GM19025 (cell line): ENCODE measurements at regions not wholly inside any gene's neighbourhood (a gene's known extent, or its start where the extent isn't known, plus 50 kb on each side); places are given as distances from the start of the nearest gene placed in this dataset.

Experiments
- ATAC-seq: cut with Tn5 transposase; IDR thresholded peaks from one replicate; pipeline ENCODE4 v1.9.1; 2021; ENCODE audit warnings: mild to moderate bottlenecking, low read depth, moderate library complexity; ENCODE audit not compliant: unreplicated experiment

DNA sequence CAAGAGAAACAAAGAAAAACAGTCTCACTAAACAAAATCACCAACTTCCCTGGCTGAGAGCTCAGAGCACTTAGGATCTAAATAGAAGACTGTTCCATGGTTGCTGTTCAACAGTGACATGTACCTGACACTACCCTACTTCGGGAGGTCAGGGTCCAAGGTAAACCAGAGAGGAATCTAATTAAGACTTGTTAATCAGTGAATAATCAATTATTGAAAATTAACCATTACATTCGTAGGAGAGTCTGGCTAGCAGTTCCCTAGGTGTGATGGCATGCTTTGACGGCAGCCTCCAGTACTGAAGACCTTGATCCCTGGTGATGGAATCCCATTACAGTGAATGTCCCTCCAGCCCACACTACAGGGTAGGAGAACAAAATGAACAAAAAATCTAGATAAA is 154.0 kb upstream of the AFDN start:
- no peak for ATAC-seq

DNA sequence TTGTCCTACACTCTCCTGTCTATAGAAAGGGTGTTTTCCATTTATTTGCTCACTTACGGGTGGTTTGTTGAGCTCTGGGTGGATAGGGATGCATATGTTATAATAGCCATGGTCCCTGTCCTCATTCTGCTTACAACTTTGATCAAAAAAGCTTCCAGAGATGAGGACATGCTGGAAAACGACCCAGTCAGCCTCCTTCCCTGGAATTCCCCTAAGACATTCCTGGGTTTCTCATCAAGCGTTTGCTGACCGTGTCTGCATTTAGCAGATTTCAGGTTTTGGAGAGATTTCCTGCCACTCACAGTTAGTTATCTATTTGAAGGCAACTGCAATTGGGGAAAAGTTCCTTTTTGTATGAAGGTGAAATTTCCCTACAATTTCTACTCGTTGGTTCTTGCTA is 152.8 kb upstream of the AFDN start:
- ATAC-seq = no peak

DNA sequence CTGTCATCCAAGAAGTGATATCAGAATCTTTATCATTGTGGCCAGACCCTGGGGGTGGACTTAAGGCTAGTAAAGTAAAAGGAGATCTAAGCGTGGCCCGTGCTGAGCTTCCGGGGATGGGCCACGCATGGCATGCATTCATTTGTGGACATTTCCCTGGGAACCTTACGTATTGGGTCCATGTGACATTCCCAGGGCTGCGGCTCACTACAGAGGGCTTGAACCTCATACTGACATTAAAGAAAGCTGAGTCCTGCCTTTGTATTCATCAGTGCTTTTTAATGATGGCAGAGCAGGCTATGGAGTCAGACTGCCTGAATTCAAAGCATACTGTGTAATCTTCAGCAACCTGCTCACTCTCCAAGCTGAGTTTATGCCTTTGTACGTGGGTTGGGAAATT is 152.2 kb upstream of the AFDN start:
- no peak for ATAC-seq

DNA sequence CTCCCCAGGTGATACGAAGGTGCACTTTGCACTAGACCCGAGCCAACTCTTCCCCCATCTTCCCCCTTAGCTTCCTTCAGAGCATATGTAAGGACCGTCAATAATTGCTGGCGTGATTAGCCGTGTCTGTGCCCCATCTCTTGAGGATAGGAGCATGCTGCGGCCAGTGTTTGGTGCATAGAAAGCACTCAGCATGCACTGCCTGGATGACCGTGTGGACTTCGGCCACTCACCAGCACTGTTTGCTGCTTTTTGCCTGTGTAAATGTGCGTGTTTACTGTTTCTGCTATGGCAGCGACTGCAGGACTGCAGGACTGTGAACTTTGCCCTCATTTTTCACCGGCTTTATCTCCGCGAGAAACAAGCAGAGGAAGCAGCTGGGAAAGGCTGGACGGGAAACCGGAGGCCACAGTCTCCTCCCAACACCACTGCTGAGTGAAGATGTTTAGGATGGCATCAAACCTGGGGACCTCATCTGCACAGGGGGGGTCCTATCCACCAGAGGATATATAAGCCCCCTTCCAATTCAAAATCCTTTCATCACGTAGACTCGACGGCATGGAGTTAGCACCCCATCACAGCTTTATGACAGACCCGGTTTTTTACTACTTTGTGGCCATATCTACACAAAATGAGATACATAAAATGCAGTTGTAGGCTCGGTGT is 150.6 kb upstream of the AFDN start:
- ATAC-seq = no peak

DNA sequence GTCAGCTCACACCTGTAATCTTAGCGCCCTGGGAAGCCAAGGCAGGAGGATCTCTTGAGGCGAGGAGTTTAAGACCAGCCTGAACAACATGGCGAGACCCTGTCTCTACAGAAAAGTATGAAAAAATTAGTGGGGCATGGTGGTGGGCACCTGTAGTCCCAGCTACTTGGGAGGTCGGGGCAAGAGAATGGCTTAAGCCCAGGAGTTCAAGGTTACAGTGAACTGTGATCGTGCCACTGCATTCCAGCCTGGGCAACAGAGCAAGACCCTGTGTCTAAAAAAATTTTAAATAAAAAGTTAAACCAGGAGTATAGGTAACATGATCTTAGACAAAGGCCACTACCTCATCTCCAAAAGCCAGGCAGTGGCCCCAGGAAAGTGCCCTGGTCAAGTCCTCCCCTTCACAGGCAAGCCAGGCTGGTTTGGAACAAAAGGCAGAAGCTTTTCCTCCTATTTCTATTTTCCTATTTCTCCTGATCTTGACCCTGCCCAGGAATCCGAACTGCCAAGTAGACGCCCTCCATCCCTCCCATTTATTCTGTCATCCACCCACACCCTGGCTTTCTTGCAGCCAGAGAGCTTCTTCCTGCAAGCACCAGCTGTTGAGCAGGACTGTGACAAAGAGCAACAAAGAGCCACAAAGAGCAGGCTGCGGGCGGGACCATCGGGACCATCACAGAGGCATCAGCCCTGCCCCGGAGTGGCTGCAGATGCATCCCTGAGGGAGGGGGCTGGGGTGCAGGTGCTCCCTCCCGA is 149.9 kb upstream of the AFDN start:
- no peak for ATAC-seq

DNA sequence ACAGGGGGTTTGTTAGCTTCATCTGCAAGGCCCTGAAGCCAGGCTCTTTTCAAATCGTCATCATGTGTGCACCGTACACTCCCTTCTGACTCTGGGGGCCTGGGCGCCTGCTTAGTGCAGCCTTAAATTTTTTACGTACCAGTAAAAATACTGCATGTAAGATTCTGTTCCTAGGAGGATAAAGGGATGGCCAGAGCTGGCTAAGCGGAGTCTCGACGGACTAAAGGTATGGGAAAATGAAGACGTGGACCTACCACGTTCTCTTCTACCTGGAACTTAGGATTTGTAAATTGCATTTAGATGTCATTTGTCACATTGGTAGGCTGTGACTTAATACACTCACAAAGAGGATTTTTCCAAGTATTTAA is 149.3 kb upstream of the AFDN start:
- ATAC-seq = no peak

DNA sequence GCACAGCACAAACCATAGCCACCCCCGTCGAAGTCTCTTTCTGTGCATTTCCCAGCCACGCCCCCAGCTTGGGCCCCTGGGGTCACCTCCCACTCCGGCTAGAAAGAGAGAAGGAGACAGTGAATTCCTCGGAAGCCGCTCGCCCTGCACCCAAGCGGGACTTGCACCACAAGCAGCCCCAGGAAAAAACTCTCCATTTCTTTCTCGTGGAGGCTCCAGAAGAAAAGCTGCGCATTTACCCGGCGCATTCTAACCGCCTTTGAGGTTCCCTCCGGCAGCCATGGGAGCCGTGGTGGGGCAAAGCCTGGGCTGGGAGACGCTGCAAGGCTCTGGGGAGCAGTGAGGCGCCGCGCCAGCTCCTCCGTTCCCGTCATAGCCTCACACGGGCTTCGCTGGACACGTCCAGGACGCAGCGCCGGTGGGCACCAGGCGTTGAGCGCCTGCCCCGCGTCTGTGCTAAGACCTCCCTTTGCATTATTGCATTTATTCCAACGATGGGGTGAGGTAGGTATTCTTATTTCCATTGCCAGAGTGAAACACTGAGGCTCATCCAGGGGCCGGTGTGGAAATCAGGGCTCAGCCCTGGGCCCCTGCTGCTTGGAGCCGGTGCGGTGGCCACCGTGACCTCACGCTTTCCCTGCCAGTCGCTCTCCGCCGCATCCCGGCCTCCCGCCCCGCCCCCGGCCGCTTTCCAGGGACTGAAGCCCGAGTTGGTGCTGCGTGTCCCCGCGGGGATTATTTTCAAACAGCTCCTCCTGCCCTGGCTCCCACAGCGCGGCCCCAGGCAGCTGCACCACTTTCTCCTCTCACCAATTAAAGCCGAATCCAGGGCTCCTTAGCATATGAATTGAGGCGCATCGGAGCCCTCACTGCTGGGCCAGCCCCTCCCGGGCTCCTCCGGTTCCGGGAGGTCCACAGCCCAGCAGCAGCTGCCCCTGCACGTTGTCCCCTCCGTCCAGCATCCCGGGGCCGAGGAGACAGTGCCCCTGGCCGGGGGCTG is 148.3 kb upstream of the AFDN start:
- no peak for ATAC-seq

DNA sequence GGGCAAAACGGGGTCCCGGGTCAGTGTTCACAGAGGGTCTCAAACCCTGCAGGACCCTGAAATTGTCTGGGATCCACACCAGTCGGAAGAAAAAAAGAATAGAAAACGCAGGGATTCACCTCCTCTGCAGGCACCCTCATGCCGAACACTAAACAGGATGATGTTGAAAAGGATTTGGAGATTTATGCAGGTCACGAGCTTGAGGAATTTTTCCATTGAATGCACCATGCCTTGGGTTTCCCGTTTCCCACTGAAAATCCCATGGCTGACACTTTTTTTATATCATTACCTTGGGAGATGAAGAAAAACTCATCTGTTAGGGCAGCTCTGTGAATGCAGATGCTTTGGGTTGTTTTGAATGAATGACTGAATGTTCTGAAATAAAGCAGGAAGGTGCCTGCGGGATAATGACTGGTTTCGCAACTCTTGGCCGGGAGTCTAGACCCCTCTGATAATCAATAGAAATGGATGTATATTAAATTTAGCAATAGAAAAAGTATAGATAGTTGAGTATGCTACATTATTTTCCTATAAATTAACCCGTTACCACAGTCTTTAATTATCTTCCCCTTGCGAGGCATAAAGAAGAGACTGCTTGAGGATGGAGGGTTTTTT is 147.5 kb upstream of the AFDN start:
- no peak for ATAC-seq

DNA sequence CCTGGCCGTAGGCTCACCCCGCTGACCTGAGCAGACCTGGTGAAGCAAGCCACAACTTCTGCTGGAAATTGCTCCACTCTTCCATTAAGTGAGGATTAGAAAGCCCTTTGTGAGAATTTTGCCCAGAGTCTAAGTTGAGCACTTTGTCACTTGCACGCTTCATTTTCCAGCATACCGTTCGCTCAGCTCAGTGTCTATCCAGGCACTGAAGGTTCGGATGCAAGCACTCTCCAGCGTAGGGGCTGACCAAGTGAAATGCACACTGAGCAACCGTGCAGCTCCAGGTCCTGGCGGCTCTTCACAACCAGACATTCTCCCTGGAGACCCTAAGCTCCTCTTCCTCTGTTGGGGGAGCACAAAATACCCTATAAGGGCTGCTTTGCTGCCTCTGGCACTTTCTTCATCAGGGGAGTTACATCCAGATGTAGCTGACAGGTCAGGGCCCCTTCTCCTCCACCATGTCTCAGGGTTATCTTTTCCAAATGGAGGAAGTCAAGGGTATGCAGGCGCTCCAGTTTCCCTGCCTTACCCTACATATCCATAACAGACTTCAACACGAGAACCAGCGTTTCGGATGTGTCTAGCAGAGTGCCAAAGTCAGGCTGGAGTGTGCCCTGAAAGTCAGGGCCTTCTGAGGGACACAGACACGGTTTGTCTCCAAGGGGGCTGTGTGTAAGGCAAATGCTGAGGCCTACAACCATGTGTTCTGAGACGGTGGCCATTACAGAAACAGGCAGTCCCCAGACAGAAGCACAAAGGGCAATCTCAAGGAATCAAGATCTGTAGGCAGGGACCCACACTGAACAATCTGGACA is 146.7 kb upstream of the AFDN start:
- ATAC-seq = no peak

DNA sequence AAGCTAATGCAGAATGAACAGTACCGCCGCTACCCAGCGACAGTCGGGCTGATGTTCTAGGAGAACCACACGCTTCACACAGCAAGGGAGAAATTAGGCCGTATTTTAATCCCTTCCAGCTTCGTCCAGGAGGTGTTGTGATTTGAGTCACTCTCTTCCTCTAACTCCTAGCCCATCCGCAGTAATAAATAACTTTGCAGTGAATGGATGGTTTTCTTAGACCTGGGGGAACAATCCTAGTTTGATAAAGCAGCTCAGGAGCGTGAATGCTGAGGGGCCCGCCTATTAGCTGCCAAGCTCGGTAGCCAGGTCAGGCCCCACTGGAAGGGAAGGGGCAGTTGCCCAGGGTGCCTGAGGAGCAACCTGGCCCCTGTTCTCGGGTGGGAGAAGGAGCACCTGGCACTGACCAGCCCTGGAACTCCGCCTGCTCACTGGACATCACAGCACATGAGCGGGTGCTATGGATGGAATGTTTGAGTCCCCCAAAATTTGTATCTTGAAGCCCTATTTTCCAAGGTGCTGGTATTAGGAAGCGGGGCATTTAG is 146.0 kb upstream of the AFDN start:
- ATAC-seq = no peak

DNA sequence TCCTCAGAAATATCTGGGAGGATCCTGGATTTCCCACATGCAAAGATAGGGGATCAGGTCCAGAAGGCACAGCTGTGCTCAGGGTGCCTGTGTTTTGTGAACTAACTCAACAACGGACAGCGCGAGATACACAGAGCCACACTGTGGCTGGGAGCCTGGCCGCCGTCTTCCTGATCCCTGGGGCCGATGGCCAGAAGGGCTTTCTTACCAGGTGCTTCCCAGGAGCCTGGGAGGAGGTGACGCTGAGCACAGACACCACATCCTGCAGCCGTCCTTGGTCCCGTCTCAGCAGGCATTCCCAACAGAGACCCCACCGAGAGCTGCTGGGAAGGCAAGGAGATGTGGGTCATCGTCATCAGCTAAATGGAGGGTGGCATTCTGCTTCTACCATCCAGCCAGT is 144.6 kb upstream of the AFDN start:
- no peak for ATAC-seq

DNA sequence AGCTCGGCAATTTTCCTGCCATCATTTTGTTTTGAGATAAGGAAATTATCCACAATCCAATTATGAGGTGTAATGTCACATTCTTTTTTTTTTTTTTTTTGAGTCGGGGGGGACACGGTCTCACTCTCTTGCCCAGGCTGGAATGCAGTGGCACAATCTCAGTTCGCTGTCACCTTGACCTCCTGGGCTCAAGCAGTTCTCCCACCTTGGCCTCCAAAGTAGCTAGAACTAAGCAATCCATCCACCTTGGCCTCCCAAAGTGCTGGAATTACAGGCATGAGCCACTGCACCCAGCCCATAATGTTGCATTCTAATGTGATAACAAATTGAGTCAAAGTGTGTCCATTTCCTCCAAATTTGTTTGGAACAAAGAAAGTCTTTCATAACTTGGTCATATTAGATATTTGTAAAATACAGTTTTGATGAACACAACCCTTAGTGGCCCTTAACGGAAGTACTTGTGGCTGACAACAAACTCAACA is 144.1 kb upstream of the AFDN start:
- ATAC-seq = no peak

DNA sequence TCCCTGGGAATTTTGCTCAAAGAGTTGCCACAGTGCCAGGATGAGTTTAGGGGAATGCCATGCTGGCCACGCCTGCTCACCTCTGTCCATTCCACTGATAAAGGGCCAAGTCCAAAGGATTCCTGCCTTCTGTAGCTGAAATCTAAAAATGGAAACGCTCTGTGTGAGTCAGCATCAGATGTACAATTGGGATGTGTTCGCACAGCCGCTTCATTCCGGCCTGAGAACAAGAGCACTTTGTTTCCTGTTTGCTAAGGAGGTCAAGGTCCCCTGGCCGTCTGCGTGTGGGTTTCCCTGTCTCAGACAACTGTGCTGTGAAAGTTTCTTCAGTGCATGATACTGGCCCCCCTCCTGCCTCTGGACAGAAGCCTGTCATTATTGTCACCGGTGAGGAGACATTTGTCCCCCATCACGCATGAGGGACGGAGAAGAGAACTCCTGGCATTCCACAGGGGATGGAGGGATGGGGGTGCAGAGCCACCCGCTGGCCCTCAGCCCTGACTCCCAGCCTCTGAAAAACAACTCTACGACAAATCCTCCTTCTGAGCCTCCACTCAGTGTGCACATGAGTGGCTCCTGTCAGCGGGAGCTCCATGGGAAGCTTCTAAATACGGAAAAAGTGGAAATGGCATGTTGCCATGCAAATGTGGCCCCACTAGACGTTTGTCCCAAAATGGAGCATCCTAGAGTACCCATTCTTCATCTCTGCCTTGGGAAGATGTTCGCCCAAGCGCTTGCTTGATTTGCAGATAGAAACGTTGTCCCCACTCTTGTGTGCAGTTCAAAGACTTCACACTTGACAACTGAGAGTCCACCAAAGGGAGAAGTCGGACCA is 143.5 kb upstream of the AFDN start:
- ATAC-seq = no peak

DNA sequence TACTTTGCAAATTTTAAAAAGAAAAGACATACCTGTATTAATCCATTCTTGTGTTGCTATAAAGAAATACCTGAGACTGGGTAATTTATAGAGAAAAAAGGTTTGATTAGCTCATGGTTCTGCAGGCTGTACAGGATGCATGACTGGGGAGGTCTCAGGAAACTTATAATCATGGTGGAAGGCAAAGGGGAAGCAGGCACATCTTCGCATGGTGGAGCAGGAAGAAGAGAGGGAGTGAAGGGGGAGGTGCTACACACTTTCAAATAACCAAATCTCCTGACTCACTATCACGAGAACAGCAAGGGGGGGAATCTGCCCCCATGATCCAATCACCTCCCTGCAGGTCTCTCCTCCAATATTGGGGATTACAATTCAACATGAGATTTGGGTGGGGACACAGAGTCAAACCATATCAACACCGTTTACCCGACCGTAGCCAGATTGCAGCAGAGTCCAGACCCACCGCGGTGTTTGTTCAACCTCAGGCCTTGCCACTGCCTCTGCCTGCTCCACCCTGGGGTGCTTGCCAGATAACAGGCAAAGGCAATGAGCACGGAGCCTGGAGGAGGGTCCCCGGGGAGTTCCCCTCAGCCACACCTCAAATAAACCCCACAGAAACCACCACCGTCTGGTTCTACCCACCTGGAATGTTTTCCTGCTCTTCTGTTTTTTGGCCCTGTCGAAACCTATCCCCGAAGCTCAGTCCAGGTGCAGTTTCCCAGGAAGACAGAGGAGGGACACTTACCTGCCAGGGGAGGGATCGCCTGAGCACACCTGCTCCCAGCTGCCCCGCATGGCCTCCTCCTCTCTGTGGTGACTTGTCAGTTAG is 142.2 kb upstream of the AFDN start:
- ATAC-seq = no peak

DNA sequence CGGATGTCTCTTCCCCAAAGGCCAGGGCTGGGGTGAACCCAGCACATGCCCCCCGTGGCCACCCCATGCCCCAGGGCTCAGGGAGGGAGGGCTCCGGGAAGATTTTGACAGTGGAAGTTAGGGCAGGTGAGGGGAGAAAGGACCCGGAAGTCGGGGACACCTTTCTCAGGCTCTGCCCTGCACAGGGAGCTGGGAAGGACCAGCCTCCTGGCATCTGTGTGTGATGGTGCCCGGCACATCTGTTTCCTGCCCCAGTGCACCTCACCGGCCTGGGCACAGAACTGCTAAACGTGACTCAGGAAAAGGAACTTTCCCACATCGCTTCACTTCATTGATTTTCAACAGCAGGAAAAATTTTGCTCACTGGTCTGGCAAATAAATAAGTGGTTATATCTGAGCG is 141.1 kb upstream of the AFDN start:
- ATAC-seq = no peak

DNA sequence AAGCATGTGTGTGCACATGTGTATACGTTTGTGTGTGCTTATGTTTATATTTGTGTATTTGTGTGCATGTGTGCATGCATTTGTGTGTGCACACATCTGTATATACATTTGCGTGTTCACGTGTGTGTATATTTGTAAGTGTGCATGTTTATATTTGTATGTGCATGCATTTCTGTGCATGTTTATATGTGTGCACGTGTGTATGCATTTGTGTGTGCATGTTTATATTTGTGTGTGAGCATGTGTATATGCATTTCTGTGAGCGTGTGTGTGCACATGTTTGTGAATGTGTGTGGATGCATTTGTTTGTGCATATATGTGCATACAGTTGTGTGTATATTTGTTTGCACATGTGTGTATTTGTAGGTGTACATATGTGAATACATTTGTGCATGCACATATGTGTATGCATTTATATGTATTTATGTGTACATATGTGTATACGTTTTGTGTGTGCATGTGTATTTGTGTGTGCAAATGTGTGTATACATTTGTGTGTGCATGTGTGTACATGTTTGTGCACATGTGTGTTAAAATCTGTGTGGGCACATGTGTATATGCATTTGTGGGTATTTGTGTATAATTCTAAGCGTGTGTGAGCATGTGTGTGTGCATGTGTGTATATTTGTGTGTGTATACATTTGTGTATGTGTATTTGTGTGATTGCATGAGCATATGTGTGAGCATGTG is 140.4 kb upstream of the AFDN start:
- ATAC-seq = no peak

DNA sequence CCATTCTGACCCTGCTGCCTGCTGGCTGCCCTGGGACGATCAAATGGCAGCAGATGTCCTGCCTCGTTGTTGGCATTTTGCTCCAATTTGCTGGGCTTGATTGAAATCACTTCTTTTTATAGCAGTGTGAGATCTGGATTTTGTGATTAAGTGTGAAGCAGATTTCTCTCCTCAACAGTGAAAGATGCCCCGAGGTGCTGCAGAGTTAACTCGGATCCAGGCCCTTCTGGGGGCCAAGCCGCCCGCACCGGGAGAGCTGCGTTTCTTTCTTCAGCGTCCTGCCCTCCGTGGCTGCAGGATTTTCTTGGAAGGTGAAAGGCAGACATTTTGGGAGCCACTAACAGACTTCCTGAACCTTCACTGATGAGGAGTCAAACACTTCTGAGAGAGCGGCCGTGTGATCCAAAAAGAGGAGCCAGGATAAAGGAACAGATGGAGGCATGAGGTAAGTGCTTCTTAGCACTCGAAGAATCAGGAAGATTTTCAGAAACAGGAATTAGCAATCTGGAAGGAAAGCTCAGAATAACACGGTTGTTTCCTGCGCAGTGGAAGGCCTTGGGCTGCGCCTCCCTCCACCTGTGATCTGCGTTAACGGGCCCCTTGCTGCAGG is 139.5 kb upstream of the AFDN start:
- no peak for ATAC-seq
